Gastrocnemius medialis (tissue), 4 donors: ENCODE measurements at regions not wholly inside any gene's neighbourhood (a gene's known extent, or its start where the extent isn't known, plus 50 kb on each side); places are given as distances from the start of the nearest gene placed in this dataset.

Experiments
- POLR2A ChIP-seq, 2 donors: fragments of 450-650 bp; IDR thresholded peaks; one replicate each; pipeline ENCODE4 v1.6.1; 2017; ENCODE audit warnings: antibody characterized with exemption in 2 of 2, mild to moderate bottlenecking in 2 of 2, moderate library complexity in 2 of 2
- TF ChIP-seq, protein P1 (sequence below), 5 experiments: fragments of 450-650 bp in 3 of 5; fragments of 200-600 bp in 2 of 5; sonication (generic) in 2 of 5; IDR thresholded peaks in 4 of 5; conservative IDR thresholded peaks in 1 of 5; 1 replicate in 4 of 5; 2 replicates in 1 of 5; pipeline ENCODE4 v1.5.1; 2016 to 2019; ENCODE audit warnings: antibody characterized with exemption in 5 of 5, mild to moderate bottlenecking in 3 of 5, moderate library complexity in 3 of 5

DNA sequence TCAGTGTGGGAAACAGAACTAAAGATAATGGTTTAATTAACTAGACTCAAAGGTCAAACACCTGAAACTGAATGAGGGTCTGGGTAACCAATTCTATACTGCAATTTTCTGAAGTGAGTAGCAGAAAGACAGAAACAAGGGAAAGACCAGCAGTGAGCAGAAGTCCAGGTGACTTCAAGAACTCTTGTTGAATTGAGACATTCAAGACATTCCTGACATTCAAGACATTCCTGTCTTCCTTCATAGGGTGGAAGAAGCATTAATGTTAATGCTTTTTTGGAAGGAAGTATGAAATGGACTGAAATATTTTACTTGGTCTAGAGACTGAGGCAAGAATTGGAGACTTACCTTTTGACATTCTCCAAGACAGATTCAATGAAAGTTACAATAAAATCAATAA, 529.9 kb upstream of the MMS22L start:
- TF ChIP-seq, protein P1, sequence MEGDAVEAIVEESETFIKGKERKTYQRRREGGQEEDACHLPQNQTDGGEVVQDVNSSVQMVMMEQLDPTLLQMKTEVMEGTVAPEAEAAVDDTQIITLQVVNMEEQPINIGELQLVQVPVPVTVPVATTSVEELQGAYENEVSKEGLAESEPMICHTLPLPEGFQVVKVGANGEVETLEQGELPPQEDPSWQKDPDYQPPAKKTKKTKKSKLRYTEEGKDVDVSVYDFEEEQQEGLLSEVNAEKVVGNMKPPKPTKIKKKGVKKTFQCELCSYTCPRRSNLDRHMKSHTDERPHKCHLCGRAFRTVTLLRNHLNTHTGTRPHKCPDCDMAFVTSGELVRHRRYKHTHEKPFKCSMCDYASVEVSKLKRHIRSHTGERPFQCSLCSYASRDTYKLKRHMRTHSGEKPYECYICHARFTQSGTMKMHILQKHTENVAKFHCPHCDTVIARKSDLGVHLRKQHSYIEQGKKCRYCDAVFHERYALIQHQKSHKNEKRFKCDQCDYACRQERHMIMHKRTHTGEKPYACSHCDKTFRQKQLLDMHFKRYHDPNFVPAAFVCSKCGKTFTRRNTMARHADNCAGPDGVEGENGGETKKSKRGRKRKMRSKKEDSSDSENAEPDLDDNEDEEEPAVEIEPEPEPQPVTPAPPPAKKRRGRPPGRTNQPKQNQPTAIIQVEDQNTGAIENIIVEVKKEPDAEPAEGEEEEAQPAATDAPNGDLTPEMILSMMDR (IDR thresholded peaks at IDR 0.05 in 4 of 5, conservative IDR thresholded peaks at IDR 0.05 in 1 of 5), result no peak
- TF ChIP-seq POLR2A (IDR thresholded peaks at IDR 0.05), result no peak
